Neural progenitor cell (in vitro differentiated cells): ENCODE measurements at regions not wholly inside any gene's neighbourhood (a gene's known extent, or its start where the extent isn't known, plus 50 kb on each side); places are given as distances from the start of the nearest gene placed in this dataset.

Experiments
- EZH2 ChIP-seq: fragments of 200-600 bp; sonication (generic); IDR thresholded peaks from 2 replicates; pipeline ENCODE4 v1.6.1; 2017; ENCODE audit warnings: antibody characterized with exemption, mild to moderate bottlenecking, moderate library complexity
- EZH2phosphoT487 ChIP-seq: fragments of 200-600 bp; sonication (generic); IDR thresholded peaks from 2 replicates; pipeline ENCODE4 v1.6.1; 2017; ENCODE audit warnings: antibody characterized with exemption
- TF ChIP-seq, protein P1 (sequence below): fragments of 200-600 bp; sonication (generic); IDR thresholded peaks from 2 replicates; pipeline ENCODE4 v1.5.1; 2017; ENCODE audit warnings: antibody characterized with exemption, mild to moderate bottlenecking

DNA sequence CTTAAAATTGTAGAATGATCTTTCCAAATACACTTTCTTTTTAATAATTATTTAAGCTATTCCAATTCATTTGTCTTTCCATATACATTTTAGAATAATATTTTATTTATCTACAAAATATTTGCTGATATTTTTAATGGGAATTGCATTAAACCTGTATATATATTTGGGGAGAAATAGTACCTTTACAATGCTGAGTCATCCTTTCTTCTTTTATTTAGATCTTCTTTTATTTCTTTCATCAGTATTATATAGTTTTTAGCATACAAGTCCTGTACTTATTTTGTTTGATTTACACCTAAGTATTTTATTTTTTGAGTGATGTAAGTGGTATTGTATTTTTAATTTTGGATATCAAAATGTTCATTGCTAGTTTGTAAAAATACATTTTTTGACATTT is 639.5 kb upstream of the GOT2 start:
- no peak for TF ChIP-seq EZH2
- TF ChIP-seq, protein P1, sequence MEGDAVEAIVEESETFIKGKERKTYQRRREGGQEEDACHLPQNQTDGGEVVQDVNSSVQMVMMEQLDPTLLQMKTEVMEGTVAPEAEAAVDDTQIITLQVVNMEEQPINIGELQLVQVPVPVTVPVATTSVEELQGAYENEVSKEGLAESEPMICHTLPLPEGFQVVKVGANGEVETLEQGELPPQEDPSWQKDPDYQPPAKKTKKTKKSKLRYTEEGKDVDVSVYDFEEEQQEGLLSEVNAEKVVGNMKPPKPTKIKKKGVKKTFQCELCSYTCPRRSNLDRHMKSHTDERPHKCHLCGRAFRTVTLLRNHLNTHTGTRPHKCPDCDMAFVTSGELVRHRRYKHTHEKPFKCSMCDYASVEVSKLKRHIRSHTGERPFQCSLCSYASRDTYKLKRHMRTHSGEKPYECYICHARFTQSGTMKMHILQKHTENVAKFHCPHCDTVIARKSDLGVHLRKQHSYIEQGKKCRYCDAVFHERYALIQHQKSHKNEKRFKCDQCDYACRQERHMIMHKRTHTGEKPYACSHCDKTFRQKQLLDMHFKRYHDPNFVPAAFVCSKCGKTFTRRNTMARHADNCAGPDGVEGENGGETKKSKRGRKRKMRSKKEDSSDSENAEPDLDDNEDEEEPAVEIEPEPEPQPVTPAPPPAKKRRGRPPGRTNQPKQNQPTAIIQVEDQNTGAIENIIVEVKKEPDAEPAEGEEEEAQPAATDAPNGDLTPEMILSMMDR = no peak
- no peak for TF ChIP-seq EZH2phosphoT487
